Skeletal muscle tissue (tissue), 3 donors: ENCODE measurements at regions not wholly inside any gene's neighbourhood (a gene's known extent, or its start where the extent isn't known, plus 50 kb on each side); places are given as distances from the start of the nearest gene placed in this dataset.

Experiments
- H3K27ac ChIP-seq: one replicate; pipeline ENCODE4 v1.7.0; 2013; ENCODE audit warnings: mild to moderate bottlenecking, low read depth, low read length, inconsistent platforms
- H3K27me3 ChIP-seq, 3 donors: one replicate each; pipeline ENCODE4 v1.7.0; 2013; ENCODE audit warnings: low read length in 3 of 3; ENCODE audit not compliant: control insufficient read depth in 3 of 3, insufficient read depth in 3 of 3
- H3K36me3 ChIP-seq, 3 donors: one replicate each; pipeline ENCODE4 v1.7.0; 2013; ENCODE audit warnings: low read length in 3 of 3; ENCODE audit not compliant: control insufficient read depth in 3 of 3, insufficient read depth in 3 of 3
- H3K4me1 ChIP-seq, 3 donors: one replicate each; pipeline ENCODE4 v1.7.0; 2013; ENCODE audit warnings: low read length in 3 of 3, mild to moderate bottlenecking in 3 of 3; ENCODE audit not compliant: control insufficient read depth in 3 of 3, insufficient read depth in 3 of 3
- H3K4me3 ChIP-seq, 3 donors: one replicate each; pipeline ENCODE4 v1.7.0; 2013; ENCODE audit warnings: low read length in 3 of 3
- H3K9ac ChIP-seq, 3 donors: one replicate each; pipeline ENCODE4 v1.7.0; 2013; ENCODE audit warnings: low read length in 3 of 3, mild to moderate bottlenecking in 3 of 3, moderate library complexity in 2 of 3, low read depth in 1 of 3
- H3K9me3 ChIP-seq, 3 donors: one replicate each; pipeline ENCODE4 v1.7.0; 2013; ENCODE audit warnings: low read length in 3 of 3; ENCODE audit not compliant: control insufficient read depth in 3 of 3
- donor health status: Osteomylitis.

DNA sequence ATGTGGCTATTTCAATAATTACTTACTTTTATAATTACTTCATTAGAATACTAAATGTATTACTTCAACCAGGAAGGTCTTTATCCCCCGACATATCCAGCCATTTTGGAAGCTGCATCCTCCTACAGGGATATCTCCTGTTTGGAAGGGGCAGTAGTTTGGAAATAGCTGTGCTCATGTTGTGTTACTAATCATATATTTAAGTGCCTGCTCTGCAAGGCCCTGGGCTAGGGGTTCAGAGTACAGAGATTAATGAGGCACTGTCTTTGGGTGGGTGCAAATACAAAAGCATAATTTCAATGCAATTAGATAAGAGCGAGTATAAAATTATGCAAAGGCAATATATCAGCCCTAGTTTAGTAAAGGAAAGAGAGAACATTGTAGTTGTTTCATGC, 146.3 kb upstream of the RARB start:
- H3K9ac ChIP-seq = no peak overlapping the region

DNA sequence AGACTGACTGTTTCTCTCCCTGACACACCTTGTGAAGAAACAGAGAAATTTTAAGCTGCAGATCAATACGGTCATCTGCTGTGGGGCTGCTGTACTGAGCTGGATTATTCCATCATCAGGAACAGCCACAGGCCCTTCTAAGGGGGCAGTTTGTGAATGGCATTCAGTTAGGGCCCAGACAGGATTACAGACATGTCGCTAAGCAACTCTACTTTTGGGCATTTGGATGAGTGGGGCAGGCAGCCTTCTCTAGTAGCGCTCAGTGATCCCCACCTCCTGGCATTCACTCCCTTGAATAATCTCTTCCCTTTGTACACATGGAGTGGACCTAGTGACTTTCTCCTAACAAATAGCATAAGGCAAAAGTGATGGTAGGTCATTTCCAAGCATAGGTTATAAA, 144.4 kb upstream of the RARB start:
- no peak overlapping the region for H3K4me3 ChIP-seq
- peaks cover 0 to 3% (median 0%) of the 10 kb centered on the region in 3 donors for H3K9me3 ChIP-seq
- H3K9ac ChIP-seq = no peak overlapping the region
- H3K36me3 ChIP-seq = no peaks in the 10 kb centered on the region
- H3K27ac ChIP-seq = no peak overlapping the region
- no peaks in the 10 kb centered on the region for H3K27me3 ChIP-seq
- H3K4me1 ChIP-seq = no peaks in the 10 kb centered on the region

More for the DNA sequence above, 146.3 kb upstream of the RARB start:
- H3K9me3 ChIP-seq = peaks cover 0 to 3% (median 0%) of the 10 kb centered on the region in 3 donors
- no peak overlapping the region for H3K27ac ChIP-seq
- no peaks in the 10 kb centered on the region for H3K4me1 ChIP-seq
- no peaks in the 10 kb centered on the region for H3K36me3 ChIP-seq
- H3K27me3 ChIP-seq = no peaks in the 10 kb centered on the region
- no peak overlapping the region for H3K4me3 ChIP-seq

DNA sequence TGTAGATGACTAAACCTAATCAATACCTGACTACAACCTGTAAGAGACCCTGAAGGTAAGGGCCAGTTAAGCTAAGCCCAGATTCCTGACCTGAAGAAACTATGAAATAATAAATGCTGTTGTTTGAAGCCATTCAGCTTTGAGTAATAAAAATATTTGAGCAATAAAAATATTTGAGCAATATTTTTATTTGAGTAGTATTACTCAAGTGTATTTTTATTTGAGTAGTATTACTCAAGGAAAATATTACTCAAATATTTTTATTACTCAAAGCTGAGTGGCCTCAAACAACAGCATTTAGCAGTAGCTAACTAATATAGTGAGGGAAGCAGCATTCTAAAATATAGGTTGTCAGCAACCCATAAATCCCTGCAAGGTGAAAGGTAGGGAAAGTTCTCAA, 143.8 kb upstream of the RARB start:
- H3K4me3 ChIP-seq = no peak overlapping the region
- no peak overlapping the region for H3K9ac ChIP-seq
- H3K4me1 ChIP-seq = no peaks in the 10 kb centered on the region
- H3K27ac ChIP-seq = no peak overlapping the region
- no peaks in the 10 kb centered on the region for H3K36me3 ChIP-seq
- H3K9me3 ChIP-seq = no peaks in the 10 kb centered on the region
- no peaks in the 10 kb centered on the region for H3K27me3 ChIP-seq

DNA sequence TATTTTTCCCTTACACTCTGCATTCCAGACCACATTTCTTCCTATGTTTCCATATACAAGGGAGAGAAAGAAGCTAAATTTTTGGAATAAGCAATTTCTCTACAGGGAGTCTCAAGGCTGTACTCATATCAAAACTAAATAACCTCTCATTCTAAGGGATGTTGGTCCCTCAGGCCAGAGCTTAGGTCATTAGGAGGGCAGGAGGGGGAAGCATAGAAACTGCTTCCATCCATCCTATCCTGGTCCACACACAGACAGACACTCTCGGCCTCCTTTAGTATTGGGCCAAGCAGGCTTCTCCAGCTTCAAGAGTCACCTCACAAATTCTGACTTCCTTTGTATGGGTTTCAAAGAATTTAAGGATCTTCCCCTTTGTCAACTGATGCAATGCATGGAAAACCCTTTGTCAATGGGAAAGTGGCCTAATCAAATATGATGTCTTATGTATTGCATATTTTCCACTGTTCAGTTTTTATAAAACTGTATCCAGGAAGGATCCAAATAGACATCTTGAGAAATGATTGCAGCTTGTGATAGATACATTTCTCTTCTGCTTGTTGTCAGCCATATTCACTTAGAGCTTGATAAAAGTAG, 140.7 kb upstream of the RARB start:
- Histone ChIP-seq H3K4me1 (no peaks in the 10 kb centered on the region), H3K4me3 (no peak overlapping the region), H3K9ac (no peak overlapping the region), H3K27me3 (no peaks in the 10 kb centered on the region), H3K36me3 (no peaks in the 10 kb centered on the region), H3K9me3 (no peaks in the 10 kb centered on the region), H3K27ac (no peak overlapping the region)

DNA sequence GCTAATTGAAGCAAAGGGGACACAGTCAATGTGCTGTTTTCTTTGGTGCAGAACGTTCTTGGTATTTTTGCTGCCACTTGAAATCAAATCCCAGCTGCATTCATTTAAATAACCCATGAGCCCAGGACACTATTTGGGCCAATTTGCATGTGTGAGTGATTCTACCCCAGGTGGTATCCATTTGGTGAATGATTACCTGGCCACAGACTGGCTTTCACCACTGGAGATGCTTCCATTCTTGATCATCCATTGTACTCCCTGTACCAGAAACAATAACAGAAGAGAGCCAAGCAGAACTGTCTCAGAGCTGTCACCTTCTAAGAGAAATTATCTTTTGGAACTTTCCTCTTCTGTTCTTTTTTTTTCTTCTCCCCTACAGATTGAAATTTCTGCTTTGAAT, 139.7 kb upstream of the RARB start:
- H3K4me3 ChIP-seq = no peak overlapping the region
- H3K27ac ChIP-seq = no peak overlapping the region
- H3K9ac ChIP-seq = no peak overlapping the region
- H3K9me3 ChIP-seq = no peaks in the 10 kb centered on the region
- no peaks in the 10 kb centered on the region for H3K36me3 ChIP-seq
- no peaks in the 10 kb centered on the region for H3K4me1 ChIP-seq
- no peaks in the 10 kb centered on the region for H3K27me3 ChIP-seq

DNA sequence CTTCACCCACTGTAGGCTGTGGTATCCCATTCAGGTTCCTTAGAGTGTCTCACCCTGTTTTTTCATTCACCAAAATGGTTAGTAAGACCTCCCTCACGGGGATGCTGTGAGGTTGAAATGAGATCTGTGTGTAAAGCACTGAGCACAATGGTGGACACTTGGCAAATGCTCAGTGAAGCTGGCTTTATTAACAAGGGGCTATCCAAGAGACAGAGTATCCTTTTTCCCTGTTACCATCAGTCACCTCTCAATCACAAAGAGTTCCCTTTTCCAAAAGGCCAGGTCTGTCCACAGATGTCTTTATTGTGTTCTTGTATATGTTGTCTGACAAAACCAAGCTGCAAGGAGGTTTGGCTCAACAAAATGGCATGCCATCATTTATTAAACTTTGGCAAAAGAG, 138.9 kb upstream of the RARB start:
- Histone ChIP-seq H3K36me3 (no peaks in the 10 kb centered on the region), H3K27ac (no peak overlapping the region), H3K4me3 (no peak overlapping the region), H3K27me3 (no peaks in the 10 kb centered on the region), H3K9me3 (no peaks in the 10 kb centered on the region), H3K4me1 (no peaks in the 10 kb centered on the region), H3K9ac (no peak overlapping the region)

DNA sequence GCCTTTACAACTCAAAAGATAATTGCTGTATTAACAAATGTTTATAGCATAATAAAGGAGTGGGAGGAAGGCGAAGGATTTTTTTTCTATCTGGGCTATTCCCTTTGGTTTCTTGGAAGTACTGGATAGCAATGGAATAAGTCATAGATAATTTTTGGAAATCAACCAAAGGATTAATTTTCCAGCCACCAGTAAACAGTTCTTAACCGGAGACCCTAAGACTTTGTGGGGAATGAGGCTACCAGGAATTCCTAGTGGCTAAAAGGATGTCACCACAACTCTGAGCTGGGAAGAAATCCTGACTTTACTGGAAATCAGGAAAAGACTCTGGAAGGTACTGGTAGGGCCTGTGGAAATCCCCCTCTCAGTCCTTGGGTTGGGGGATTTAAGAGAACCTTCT, 138.4 kb upstream of the RARB start:
- H3K27me3 ChIP-seq = no peaks in the 10 kb centered on the region
- no peaks in the 10 kb centered on the region for H3K36me3 ChIP-seq
- H3K4me1 ChIP-seq = no peaks in the 10 kb centered on the region
- no peak overlapping the region for H3K9ac ChIP-seq
- H3K9me3 ChIP-seq = no peaks in the 10 kb centered on the region
- no peak overlapping the region for H3K27ac ChIP-seq
- no peak overlapping the region for H3K4me3 ChIP-seq

DNA sequence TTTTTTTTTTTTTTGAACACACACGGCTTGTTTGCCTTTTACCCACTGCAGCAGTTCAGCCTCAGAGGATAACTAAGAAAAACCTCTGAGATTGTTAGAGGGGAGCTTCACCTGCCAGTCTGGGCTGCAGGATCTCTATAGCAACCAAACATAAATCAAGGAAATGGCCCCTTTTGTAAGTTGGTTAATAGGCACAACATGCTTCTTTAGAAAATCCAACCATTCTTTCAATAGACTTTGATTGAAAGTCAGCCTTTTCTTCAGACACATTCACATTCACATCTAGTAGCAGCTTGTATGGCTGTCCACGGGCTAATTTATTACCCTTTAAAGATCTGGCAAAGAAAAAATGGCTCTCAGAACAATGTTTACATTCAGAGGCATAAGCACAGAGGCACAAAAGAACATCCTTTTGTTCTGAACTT, 136.6 kb upstream of the RARB start:
- no peak overlapping the region for H3K27ac ChIP-seq
- H3K9ac ChIP-seq = no peak overlapping the region
- no peaks in the 10 kb centered on the region for H3K27me3 ChIP-seq
- H3K4me3 ChIP-seq = no peak overlapping the region
- H3K9me3 ChIP-seq = no peaks in the 10 kb centered on the region
- no peaks in the 10 kb centered on the region for H3K4me1 ChIP-seq
- no peaks in the 10 kb centered on the region for H3K36me3 ChIP-seq

DNA sequence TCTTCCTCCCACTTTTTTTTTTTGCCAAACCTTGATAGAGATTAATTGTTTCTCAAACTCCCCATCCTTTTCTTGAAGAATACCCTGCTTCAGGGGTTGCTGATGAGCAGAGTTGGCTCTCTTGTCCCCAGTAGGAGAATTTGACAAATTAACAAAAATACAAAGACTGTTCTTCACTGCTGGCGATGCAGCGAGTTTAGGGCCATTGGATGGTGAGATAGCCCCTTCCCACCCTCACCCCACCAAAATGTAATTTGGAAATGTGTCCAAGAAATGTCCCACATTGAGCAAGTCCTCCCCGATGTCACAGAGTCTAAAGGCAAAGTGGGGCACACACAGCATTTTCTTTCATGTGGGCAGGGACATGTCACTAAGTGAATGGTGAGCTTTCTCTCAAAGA, 136.0 kb upstream of the RARB start:
- Histone ChIP-seq H3K27me3 (no peaks in the 10 kb centered on the region), H3K27ac (no peak overlapping the region), H3K4me3 (no peak overlapping the region), H3K9me3 (no peaks in the 10 kb centered on the region), H3K4me1 (no peaks in the 10 kb centered on the region), H3K36me3 (no peaks in the 10 kb centered on the region), H3K9ac (no peak overlapping the region)

DNA sequence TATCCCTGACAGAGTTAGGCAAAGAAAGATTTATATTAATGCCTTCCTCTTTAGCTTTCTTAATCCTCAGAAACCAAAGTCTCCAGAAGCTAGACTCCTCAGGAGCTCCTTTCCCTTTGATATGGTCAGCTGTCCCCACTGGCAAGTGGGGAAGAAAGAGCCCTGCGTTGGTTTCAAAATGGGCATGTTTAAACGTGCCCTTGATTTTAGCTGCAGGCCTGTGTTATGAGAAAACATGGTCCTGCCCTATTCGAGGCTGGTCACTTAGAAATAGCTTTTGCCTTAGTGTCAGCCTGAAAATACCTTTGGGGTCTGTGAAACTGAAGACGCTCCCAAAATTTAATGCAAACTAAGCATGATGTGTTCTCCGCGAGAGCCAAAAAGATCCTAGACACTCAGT, 135.5 kb upstream of the RARB start:
- Histone ChIP-seq H3K36me3 (no peaks in the 10 kb centered on the region), H3K27me3 (no peaks in the 10 kb centered on the region), H3K9me3 (no peaks in the 10 kb centered on the region), H3K4me1 (no peaks in the 10 kb centered on the region), H3K4me3 (no peak overlapping the region), H3K27ac (no peak overlapping the region), H3K9ac (no peak overlapping the region)

DNA sequence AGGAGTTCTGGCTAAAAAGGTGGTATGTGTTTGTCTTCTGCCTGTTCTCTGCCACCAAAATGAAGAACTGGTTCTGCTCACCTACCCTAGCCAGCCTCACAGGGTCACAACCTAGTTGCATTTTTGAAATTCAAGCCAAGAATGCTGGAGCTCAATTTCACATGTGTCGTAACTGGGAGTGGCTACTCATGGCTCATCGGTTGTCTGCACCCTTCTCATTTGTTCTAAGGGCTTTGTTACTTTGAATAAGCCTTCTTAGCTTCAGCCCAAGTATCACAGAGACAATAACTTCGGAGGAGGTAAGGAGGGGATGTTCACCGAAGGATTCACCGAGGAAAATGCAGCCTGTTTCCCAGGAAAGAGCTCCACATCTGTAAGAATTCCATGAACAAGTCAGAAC, 134.3 kb upstream of the RARB start:
- Histone ChIP-seq H3K9ac (no peak overlapping the region), H3K27ac (no peak overlapping the region), H3K27me3 (no peaks in the 10 kb centered on the region), H3K36me3 (no peaks in the 10 kb centered on the region), H3K4me3 (no peak overlapping the region), H3K4me1 (no peaks in the 10 kb centered on the region), H3K9me3 (no peaks in the 10 kb centered on the region)
